Activated naive CD4-positive, alpha-beta T cell treated with anti-CD3 and anti-CD28 coated beads, Interleukin-2, amount 50 U/mL, for 72 hours (primary cell): ENCODE measurements at regions not wholly inside any gene's neighbourhood (a gene's known extent, or its start where the extent isn't known, plus 50 kb on each side); places are given as distances from the start of the nearest gene placed in this dataset.

ENCODE experiments used
- ATAC-seq, 2 donors: fragments of 150-1000 bp; cut with Tn5 transposase; 2 replicates each; pipeline ENCODE4 v1.10.0; 2021; ENCODE audit warnings: mild to moderate bottlenecking in 2 of 2, moderate library complexity in 2 of 2
- DNase-seq, 2 donors: peaks; one replicate each; pipeline ENCODE4 v3.0.0; 2021 to 2022; ENCODE audit warnings: low spot score in 2 of 2
- H3K27ac Mint-ChIP-seq, 2 donors: one replicate each; pipeline ENCODE4 v1.8.0; 2022; ENCODE audit warnings: mild to moderate bottlenecking in 2 of 2, mixed read lengths in 2 of 2
- H3K36me3 Mint-ChIP-seq, 2 donors: one replicate each; pipeline ENCODE4 v1.8.0; 2022; ENCODE audit warnings: mixed read lengths in 2 of 2
- H3K9me3 Mint-ChIP-seq, 2 donors: one replicate each; pipeline ENCODE4 v1.8.0; 2022; ENCODE audit warnings: mixed read lengths in 2 of 2

GRCh38 chr9:107606149-107606790 lies 116.7 kb upstream of the KLF4 start:
- no peak for DNase-seq
- no peak overlapping the region for H3K27ac Mint-ChIP-seq
- peaks cover 0 to 4% of the 10 kb centered on the region in 2 donors for H3K9me3 Mint-ChIP-seq
- no peaks in the 10 kb centered on the region for H3K36me3 Mint-ChIP-seq
- no peak for ATAC-seq

GRCh38 chr9:107605041-107605440 lies 115.5 kb upstream of the KLF4 start:
- no peak for ATAC-seq
- no peak for DNase-seq
- H3K9me3 Mint-ChIP-seq = peaks cover 0 to 4% of the 10 kb centered on the region in 2 donors
- H3K36me3 Mint-ChIP-seq = no peaks in the 10 kb centered on the region
- H3K27ac Mint-ChIP-seq = no peak overlapping the region

- ATAC-seq = no peak
- DNase-seq = no peak
- peaks cover 0 to 4% of the 10 kb centered on the region in 2 donors for H3K9me3 Mint-ChIP-seq
- no peaks in the 10 kb centered on the region for H3K36me3 Mint-ChIP-seq
- no peak overlapping the region for H3K27ac Mint-ChIP-seq
Measured at GRCh38 chr9:107603281-107603680, 113.7 kb upstream of the KLF4 start.

- DNase-seq = no peak
- peaks cover 0 to 4% of the 10 kb centered on the region in 2 donors for H3K9me3 Mint-ChIP-seq
- H3K27ac Mint-ChIP-seq = no peak overlapping the region
- no peak for ATAC-seq
- no peaks in the 10 kb centered on the region for H3K36me3 Mint-ChIP-seq
Measured at GRCh38 chr9:107600060-107600573, 110.5 kb upstream of the KLF4 start.

DNA sequence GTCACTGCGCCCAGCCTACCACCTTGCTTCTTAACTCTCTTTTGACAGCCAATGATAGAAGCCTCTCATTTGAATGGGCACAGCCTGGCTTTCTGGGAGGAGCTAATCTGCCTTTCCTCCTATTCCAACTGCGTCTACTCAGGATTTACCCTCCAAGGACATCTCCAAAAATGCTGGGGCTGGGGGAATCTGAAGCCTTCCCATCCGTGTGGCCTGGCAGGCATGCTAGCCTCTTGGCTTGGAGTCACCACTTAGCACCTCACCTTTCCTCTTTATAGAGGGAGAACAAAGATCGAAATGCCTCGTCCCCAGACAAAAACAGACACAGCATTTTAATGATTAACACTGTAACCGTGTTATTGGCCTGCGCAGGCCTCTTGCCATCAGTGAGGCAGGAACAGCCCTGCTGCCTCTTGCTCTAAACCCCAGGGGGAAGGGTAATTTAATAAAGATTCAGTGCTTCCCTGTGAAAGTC lies 108.2 kb upstream of the KLF4 start:
- H3K27ac Mint-ChIP-seq = peak overlapping the region in 1 of 2 donors; percentile 14
- DNase-seq = no peak
- H3K36me3 Mint-ChIP-seq = no peaks in the 10 kb centered on the region

DNA sequence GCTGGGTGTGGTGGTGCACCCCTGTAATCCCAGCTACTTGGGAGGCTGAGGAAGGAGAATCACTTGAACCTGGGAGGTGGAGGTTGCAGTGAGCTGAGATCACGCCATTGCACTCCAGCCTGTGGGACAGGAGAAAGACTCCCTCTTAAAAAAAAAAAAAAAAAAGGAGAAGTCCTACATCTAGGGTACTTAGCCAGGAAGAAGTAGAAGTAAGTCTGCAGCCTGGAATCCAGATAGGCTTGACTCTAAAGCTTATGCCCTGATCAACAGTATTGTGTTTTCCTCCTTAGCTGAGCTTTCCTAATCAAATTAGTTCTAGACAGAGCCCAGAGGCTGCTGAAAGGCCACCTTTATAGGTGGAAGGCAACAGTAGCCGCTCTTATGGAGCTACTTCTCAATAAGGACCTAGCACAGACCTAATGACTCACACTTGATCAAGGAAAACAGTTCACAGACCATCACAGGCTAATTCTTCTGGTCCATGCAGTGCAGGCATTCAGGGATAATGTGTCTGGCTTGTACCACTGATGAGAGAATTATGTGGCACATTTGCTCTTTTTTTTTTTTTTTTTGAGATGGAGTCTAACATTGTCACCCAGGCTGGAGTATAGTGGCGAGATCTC lies 105.5 kb upstream of the KLF4 start:
- DNase-seq (no peak), ATAC-seq (no peak)
- no peak overlapping the region for H3K27ac Mint-ChIP-seq
- H3K36me3 Mint-ChIP-seq = no peaks in the 10 kb centered on the region
- H3K9me3 Mint-ChIP-seq = no peaks in the 10 kb centered on the region

More for the DNA sequence above, 108.2 kb upstream of the KLF4 start:
- no peak for ATAC-seq
- H3K9me3 Mint-ChIP-seq = no peaks in the 10 kb centered on the region

DNA sequence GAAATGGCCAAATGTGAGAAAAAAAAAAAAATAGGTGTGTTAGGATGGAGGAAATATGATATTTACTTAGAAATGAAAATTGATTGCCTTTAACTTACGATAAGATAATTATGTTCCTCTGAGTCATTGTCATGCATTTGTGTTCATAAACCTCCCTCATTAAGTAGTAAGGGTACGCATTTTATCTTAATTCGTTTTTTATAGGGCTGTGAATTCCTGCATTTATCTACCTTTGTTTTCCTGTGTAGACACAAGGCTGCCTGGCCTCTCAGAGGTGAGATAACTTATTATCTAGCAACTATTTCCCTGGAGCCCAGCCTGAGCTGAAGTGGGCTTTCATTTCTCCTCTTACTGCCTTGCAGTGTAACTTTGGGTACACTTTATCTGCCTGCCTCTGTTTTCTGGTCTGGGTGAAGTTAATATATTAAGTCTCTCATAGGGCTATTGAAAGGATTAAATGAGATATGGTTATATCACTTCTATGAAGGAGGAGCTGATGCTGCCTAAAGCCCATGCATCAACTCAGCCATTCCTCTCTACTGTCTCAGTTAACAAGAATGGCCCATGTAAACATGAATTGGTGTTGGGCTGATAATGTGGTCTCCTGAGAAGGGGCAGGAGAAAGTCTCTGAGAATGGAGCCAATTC lies 103.8 kb upstream of the KLF4 start:
- Mint-ChIP-seq H3K36me3 (no peaks in the 10 kb centered on the region), H3K9me3 (no peaks in the 10 kb centered on the region), H3K27ac (peak overlapping the region in 1 of 2 donors; percentile 30)
- ATAC-seq (no peak), DNase-seq (no peak)

GRCh38 chr9:107592424-107592823 lies 102.9 kb upstream of the KLF4 start:
- H3K27ac Mint-ChIP-seq = no peak overlapping the region
- DNase-seq (no peak), ATAC-seq (no peak)
- no peaks in the 10 kb centered on the region for H3K36me3 Mint-ChIP-seq
- H3K9me3 Mint-ChIP-seq = no peaks in the 10 kb centered on the region

DNA sequence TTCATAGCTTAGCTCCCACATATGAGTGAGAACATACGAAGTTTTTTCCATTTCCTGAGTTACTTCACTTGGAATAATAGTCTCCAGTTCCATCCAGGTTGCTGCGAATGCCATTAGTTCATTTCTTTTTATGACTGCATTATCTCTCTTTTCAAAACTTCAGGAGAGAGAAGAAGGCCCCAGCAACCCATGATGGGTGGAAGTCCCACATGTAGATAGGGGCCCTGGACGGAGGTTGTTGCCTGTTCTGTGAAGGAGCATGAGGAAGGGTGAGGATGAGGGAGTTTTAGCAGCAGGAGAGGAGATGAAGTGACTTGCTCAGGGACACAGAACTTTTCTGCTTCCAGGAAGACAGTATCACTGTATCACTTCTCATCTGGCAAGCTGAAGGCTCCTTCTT lies 102.2 kb upstream of the KLF4 start:
- Mint-ChIP-seq H3K9me3 (no peaks in the 10 kb centered on the region), H3K36me3 (no peaks in the 10 kb centered on the region), H3K27ac (no peak overlapping the region)
- DNase-seq (no peak), ATAC-seq (no peak)

DNA sequence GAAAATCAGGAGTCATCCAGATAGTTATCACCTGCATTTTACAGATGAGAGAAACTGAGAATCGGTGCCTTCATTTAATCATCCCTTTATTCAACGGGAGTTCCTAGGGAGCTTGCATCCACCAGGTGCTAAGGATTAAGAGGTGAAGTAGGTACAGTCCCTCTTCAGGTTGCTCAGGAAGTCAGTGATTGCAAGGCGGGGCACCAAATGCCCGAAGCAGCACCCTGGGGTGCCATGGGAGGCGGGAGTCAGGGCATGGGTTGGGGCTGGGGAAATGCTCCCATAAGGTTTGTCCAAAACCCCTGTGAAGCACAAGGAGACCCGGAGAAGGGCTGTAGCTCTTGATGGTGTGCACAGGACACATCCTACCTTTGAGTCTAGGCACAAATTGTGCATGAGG lies 98.8 kb upstream of the KLF4 start:
- ATAC-seq (no peak), DNase-seq (no peak)
- Mint-ChIP-seq H3K36me3 (no peaks in the 10 kb centered on the region), H3K9me3 (no peaks in the 10 kb centered on the region), H3K27ac (no peak overlapping the region)

GRCh38 chr9:107587191-107587963 lies 97.8 kb upstream of the KLF4 start:
- Mint-ChIP-seq H3K36me3 (no peaks in the 10 kb centered on the region), H3K27ac (no peak overlapping the region), H3K9me3 (no peaks in the 10 kb centered on the region)
- DNase-seq (no peak), ATAC-seq (peak; percentile 35 to 70)

DNA sequence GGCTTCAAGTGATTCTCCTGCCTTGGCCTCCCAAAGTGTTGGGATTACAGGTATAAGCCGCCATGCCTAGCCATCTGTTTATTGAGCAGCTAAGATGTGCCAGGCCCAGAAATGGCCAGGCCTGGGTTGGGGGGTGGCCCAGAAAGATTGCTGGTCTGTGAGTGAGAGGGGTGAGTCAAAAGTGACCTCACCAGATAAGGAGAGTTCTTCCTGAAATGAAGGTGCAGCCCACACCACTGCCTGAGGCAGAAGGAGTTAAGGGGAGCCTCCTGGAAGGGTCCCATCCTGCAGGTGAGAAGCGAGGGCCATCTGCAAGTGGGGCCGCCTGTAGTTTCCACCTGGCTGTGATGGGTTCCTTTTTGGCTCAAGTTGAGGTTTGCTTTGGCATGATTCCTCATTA lies 96.9 kb upstream of the KLF4 start:
- no peaks in the 10 kb centered on the region for H3K9me3 Mint-ChIP-seq
- DNase-seq (no peak), ATAC-seq (peak in 1 of 2 donors; percentile 58)
- no peak overlapping the region for H3K27ac Mint-ChIP-seq
- no peaks in the 10 kb centered on the region for H3K36me3 Mint-ChIP-seq

DNA sequence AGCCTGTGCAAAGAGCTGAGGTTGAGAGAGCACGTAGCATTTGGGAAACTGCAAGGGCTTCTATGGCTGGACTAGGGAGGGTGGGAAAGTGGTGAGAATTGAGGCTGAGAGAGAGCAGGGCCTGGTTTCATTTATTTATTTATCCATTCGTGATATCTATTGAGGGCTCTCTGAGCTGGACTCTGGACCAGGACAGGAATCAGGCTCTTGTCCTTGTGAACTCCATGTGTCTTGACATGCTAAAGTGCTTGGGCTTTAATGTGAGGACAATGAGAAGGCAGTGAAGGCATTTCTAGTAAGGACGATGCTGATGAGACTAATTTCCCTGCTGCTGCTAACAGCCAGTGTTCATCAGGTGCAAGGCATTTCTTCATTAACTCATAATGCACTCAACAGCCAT lies 95.9 kb upstream of the KLF4 start:
- Mint-ChIP-seq H3K9me3 (no peaks in the 10 kb centered on the region), H3K27ac (no peak overlapping the region), H3K36me3 (no peaks in the 10 kb centered on the region)
- ATAC-seq (no peak), DNase-seq (no peak)

- ATAC-seq = no peak
- Mint-ChIP-seq H3K9me3 (no peaks in the 10 kb centered on the region), H3K27ac (no peak overlapping the region), H3K36me3 (no peaks in the 10 kb centered on the region)
- DNase-seq = no peak
Measured at GRCh38 chr9:107584944-107585343, 95.4 kb upstream of the KLF4 start.

DNA sequence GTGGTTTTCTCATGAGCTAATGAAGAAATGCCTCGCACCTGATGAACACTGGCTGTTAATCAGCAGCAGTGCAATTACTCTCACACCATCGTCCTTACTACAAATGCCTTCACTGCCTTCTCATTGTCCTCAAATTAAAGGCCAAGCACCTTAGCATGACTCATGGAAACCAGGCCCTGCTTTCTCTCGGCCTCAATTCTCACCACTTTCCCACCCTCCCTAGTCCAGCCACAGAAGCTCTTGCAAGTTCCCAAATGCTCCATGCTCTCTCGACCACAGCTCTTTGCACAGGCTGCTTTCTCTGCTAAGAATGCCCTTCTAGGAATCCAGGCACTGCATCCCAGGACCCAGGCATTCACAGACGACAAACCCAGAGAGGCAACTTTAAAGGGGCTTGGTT lies 94.6 kb upstream of the KLF4 start:
- Mint-ChIP-seq H3K27ac (no peak overlapping the region), H3K36me3 (no peaks in the 10 kb centered on the region), H3K9me3 (no peaks in the 10 kb centered on the region)
- ATAC-seq = no peak
- no peak for DNase-seq

- DNase-seq (no peak), ATAC-seq (no peak)
- no peaks in the 10 kb centered on the region for H3K9me3 Mint-ChIP-seq
- H3K36me3 Mint-ChIP-seq = no peaks in the 10 kb centered on the region
- no peak overlapping the region for H3K27ac Mint-ChIP-seq
Measured at GRCh38 chr9:107577140-107577776, 87.7 kb upstream of the KLF4 start.
